ENCODE measurements at regions not wholly inside any gene's neighbourhood (a gene's known extent, or its start where the extent isn't known, plus 50 kb on each side); places are given as distances from the start of the nearest gene placed in this dataset.

DNA sequence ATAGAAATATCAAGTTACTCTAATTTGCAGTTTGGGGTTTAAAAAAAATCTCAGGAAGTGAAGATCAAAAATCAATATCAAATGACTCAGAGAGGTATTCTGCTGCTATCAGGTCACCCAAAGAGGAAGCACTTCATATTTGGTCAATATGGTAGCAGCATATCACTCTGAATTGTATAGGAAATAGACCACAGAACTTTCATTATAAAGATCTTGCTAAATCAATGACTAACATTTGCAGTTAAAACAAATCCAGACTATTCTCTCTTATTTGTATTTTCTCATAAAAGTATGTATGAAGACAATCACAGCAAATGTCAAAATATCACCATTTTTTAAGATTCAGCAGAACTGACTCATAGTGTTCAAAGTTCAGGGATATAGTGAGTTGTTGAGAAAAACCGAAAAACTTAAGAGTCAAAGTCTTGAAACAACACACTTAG, 105.8 kb upstream of the PCSK1 start:
- TF ChIP-seq, protein P1, sequence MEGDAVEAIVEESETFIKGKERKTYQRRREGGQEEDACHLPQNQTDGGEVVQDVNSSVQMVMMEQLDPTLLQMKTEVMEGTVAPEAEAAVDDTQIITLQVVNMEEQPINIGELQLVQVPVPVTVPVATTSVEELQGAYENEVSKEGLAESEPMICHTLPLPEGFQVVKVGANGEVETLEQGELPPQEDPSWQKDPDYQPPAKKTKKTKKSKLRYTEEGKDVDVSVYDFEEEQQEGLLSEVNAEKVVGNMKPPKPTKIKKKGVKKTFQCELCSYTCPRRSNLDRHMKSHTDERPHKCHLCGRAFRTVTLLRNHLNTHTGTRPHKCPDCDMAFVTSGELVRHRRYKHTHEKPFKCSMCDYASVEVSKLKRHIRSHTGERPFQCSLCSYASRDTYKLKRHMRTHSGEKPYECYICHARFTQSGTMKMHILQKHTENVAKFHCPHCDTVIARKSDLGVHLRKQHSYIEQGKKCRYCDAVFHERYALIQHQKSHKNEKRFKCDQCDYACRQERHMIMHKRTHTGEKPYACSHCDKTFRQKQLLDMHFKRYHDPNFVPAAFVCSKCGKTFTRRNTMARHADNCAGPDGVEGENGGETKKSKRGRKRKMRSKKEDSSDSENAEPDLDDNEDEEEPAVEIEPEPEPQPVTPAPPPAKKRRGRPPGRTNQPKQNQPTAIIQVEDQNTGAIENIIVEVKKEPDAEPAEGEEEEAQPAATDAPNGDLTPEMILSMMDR (conservative IDR thresholded peaks at IDR 0.05 in 1 of 2, IDR thresholded peaks at IDR 0.05 in 1 of 2; ENCODE audit: extremely low read depth in 1 of 2, insufficient read depth in 1 of 2, low read depth in 1 of 2, low read length in 2 of 2), result no peak
- no peak for TF ChIP-seq EZH2 (IDR thresholded peaks at IDR 0.05; ENCODE audit: borderline replicate concordance, low read length)

Data from mammary epithelial cell (primary cell).